Tibial nerve (tissue), 4 donors: ENCODE measurements at regions not wholly inside any gene's neighbourhood (a gene's known extent, or its start where the extent isn't known, plus 50 kb on each side); places are given as distances from the start of the nearest gene placed in this dataset.

Experiments used
- CTCF ChIP-seq, 5 experiments: fragments of 200-600 bp in 3 of 5; fragments of 450-650 bp in 2 of 5; sonication (generic) in 3 of 5; IDR thresholded peaks; one replicate each; pipeline ENCODE4 v1.5.1; 2016 to 2019; ENCODE audit warnings: antibody characterized with exemption in 5 of 5, mild to moderate bottlenecking in 3 of 5, moderate library complexity in 2 of 5
- EP300 ChIP-seq, 2 donors: sonication (generic); formaldehyde crosslinking; IDR thresholded peaks; one replicate each; pipeline ENCODE4 v1.6.1; 2017; ENCODE audit warnings: antibody characterized with exemption in 2 of 2, mild to moderate bottlenecking in 1 of 2
- POLR2A ChIP-seq, 2 donors: fragments of 450-650 bp; IDR thresholded peaks; one replicate each; pipeline ENCODE4 v1.6.1; 2017; ENCODE audit warnings: antibody characterized with exemption in 2 of 2, mild to moderate bottlenecking in 2 of 2, moderate library complexity in 2 of 2

- no peak for TF ChIP-seq CTCF (IDR thresholded peaks at IDR 0.05)
- no peak for TF ChIP-seq POLR2A (IDR thresholded peaks at IDR 0.05)
- TF ChIP-seq EP300 (IDR thresholded peaks at IDR 0.05) = no peak
These were observed 1033.3 kb upstream of the EYS start for GRCh38 chr6:66740346-66740745.
